ENCODE measurements at regions not wholly inside any gene's neighbourhood (a gene's known extent, or its start where the extent isn't known, plus 50 kb on each side); places are given as distances from the start of the nearest gene placed in this dataset.
A peak's percentile ranks its signal among the peaks of the same experiment; 100 is the strongest.
"Not testable (repeated sequence)": the region's sequence is repeated elsewhere in the genome, so short reads cannot be mapped to it uniquely, and the experiment has no call there.

DNA sequence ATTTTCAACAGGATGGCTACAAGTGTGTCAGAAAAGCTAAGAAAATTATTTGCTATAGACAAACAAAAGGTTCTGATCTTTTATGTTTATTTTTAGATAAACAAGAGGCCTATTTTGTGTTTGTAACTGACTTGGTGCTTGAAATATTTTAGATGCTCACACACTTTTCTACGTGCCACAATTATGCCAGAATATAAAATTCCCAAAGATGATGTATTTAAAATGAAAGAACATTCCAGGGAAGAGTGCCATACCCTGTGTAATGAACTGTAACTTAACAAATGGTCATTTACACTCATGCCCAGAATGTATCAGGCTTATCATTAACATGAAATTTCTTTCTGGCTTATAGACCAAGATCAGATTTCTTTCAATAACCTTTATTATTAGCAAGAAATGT is 144.9 kb upstream of the MTPN start:
- no peak for DNase-seq (ENCODE audit: low read depth in 2 of 2)

DNA sequence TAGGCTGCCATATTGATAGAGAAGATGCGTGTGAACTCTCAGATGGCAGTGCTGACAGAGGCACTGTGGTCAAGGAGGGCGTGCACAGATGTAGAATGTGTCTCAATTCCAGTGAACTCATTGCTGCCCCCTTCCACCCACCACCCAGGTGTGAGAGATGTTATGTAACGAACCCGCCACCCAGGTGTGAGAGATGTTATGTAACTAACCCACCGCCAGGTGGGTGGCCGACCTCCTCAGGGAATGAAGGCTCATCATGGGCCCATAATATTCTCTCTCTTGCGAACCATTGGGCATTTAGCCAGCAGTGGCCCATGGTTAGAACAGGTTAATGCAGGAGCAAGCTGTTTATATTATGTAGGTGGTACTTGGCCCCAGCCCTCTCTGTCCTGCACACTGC is 140.4 kb upstream of the MTPN start:
- no peak for DNase-seq (ENCODE audit: low read depth in 2 of 2)

DNA sequence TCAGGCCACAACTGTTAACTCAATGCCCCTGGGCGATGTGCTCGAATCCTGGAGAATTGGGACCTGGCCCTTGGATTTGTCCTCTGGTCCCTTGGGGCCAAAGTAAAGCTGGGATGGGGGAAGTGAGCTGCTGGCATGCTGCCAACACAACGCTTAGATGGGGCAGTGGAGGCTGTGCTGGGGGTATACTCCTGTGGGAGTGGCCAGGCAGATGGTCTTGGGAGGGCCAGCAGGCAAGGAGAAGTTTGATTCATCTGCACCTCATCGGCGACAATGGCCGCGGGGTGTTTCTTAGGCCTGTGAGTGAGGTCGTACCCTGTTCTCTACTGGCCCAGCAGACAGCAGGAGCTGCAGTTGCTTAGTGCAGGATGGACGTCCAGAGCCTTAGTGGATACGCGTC is 139.0 kb upstream of the MTPN start:
- no peak for DNase-seq (ENCODE audit: low read depth in 2 of 2)

DNA sequence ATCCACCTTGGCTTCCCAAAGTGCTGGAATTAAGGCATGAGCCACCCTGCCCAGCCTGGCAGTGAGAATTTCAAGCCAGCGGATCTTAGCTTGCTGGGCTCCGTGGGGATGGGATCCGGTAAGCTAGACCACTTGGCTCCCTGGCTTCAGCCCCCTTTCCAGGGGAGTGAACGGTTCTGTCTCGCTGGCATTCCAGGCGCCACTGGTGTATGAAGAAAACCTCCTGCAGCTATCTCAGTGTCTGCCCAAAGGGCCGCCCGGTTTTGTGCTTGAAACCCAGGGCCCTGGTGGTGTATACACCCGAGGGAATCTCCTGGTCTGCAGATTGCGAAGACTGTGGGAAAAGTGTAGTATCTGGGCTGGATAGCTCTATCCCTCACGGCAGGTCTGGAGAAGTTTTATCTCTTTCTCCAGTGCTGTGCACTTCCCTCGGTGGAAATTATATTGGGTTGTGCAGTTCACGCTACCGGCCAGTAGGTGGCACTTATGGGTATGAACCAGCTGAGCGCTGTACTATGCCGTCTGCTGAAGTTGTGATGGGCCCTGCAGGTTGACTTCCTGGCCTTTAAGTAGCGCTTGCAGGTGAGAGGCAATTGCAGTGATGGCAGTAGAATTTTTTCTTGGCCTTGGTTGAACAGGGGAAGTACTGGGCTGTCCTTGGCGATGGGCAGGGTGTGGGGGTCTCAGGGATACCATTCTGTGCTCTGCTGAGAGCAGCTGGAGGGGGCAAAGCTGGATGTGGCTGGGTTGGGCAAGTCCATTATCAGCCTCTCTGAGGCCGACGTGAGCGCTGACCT is 138.0 kb upstream of the MTPN start:
- DNase-seq (ENCODE audit: low read depth in 2 of 2): peak; percentile 0 to 2

GRCh38 chr7:136114467-136114866 is 137.3 kb upstream of the MTPN start:
- not testable (repeated sequence) for DNase-seq (ENCODE audit: low read depth in 2 of 2)

GRCh38 chr7:136109037-136109436 is 131.9 kb upstream of the MTPN start:
- DNase-seq (ENCODE audit: low read depth in 2 of 2): not testable (repeated sequence)

GRCh38 chr7:136105191-136105590 is 128.0 kb upstream of the MTPN start:
- no peak for DNase-seq (ENCODE audit: low read depth in 2 of 2)

DNA sequence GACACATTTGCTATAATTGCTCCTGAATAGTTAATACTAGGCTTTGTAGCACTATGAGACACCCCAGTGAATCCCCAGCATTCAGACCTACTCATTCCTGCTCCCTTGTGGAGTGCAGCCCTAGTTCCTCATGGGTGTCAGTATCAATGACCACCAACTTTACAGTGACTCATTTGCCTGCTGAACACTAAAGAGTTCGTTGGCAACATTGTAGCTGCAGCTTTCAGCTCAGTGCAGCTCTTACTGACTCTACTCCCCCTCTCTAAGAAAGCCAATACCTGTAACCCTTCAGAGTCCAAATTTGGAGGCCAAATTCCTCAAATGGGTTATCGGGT is 127.1 kb upstream of the MTPN start:
- no peak for DNase-seq (ENCODE audit: low read depth in 2 of 2)

GRCh38 chr7:136103545-136104268 is 126.5 kb upstream of the MTPN start:
- DNase-seq (ENCODE audit: low read depth in 2 of 2): no peak

DNA sequence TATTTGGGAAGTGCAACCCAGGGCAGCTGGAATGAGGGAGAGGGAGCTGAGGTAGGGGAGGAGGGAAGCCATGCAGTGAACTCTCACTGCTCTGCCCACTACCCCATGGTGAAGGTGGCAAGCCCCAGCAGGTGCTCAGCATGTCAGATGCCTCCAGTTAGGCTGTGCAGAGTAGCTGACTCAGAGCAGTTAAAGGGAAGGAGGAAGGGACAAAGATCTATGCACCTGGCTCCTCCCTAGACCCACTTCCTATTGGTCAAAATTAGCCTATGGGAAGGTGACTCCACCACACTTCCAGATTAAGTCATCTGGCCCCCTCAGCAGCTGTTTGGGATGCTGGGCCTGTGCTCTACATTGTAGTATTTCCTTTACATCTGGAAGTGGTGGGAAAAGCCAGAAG is 125.7 kb upstream of the MTPN start:
- DNase-seq (ENCODE audit: low read depth in 2 of 2): no peak

GRCh38 chr7:136092714-136093113 is 115.6 kb upstream of the MTPN start:
- DNase-seq (ENCODE audit: low read depth in 2 of 2): not testable (repeated sequence)

DNA sequence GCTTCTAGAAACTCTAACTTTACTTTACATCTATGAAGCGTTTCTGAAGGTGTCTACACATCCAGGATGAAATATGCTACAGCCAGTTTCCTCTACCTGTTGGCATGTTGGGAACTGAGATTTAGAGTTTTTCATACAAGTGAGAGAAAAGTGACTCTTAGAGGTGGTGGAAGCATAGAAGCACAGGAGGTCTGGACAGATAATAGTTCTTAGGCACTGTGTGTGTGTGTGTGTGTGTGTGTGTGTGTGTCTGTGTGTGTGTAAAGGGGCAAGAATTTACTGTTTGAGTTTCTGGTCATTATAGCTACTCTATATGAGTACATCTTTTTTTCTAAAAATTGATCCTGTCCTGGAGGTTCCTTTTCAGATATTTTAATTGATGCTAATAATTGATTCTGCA is 110.7 kb upstream of the MTPN start:
- DNase-seq (ENCODE audit: low read depth in 2 of 2): no peak

DNA sequence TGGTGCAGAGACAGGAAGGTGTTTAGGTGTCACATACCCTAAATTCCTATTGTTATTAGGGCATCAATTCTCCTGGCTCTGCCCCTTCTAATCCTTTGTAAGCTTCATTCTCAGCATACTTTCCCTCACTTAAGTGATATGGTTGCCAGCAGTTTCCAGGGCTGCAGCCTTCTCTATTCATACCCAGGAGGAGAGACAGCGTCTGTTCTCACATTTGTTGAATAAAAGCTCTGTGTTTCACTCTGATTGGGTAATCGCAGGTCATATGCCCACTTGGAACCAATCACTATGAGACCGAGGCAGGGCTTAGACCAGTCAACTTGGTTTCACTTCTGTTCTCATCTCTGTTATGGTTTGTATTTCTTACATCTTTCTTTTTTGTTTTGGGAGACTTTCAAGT is 109.6 kb upstream of the MTPN start:
- peak; percentile 54 to 56 for DNase-seq (ENCODE audit: low read depth in 2 of 2)

- DNase-seq (ENCODE audit: low read depth in 2 of 2): no peak
Observed at GRCh38 chr7:136079934-136080333, 102.8 kb upstream of the MTPN start.

DNA sequence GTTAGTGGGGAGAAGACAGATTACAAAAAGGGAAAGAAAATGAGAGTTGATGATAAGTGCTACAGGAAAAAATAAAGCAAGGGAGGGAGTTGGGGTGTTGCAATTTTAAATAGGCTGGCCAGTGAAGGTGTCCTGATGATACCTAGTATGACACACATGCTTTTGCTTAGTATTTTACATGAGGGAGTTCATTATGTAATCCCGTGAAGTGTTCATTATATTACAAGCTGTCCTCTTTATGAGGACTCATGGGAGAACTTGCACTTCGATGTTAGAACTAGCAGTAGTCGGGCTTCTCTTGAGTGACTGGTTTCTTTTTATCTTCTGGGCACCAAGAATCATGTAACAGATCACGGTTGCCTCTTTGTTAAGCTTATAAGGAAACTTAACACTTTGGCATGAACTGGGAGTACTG is 102.3 kb upstream of the MTPN start:
- no peak for DNase-seq (ENCODE audit: low read depth in 2 of 2)

GRCh38 chr7:136079066-136079465 is 101.9 kb upstream of the MTPN start:
- no peak for DNase-seq (ENCODE audit: low read depth in 2 of 2)

DNA sequence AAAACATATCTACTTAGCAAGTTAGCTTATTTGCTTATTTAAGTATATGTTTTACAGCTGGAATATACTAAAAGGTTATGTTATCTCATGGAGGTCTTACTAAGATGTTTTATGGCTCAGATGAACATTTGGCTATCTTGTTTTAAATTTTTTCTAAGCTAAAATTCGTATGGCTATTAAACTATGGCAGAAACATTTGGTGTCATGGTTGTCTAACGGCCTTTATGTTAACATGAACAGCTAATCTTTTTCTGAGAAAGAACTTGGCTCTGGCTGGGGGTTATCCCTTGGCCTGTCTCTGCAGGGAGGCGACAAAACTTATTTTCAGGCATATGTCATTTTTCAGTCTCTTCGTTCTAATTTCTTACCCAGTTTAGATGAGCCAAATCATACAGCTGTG is 101.5 kb upstream of the MTPN start:
- DNase-seq (ENCODE audit: low read depth in 2 of 2): no peak

DNA sequence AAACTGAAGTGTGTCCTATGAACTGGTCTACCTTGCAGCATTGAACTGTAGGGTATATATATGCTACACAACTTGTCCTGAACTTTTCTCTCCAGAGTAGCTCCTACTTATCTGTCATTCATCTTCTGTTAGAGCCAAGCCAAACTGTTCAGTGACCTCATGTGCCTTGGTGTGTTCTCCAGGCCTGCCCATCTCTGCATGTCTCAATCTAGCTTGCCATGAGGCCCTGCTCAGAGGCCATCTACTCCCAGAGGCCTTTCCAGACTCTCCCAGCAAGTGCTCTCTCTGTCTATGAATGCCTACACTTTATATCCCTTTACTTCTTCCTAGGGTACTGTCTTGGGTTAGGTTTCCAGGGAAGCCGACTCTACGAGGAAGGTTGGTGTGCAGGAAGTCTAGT is 99.8 kb upstream of the MTPN start:
- DNase-seq (ENCODE audit: low read depth in 2 of 2): no peak

DNA sequence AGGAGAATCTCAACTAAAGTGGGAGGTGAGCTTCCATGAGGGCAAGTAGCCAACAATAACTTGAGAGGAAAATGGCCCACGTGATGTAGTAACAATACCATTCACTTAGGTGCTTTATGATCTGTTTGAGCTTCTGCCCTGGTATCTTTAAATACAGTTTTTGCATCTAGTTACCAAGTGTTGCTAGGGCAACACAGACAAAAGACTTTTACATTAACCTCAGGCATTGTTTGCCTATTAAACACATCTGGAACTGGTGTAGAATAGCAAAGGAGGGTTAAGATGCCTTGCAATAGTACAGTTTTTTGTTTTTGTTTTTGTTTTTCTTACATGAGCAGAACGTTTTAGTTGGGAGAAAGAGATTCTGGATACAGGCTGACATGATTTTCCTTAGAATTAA is 97.7 kb upstream of the MTPN start:
- DNase-seq (ENCODE audit: low read depth in 2 of 2): no peak

GRCh38 chr7:136072447-136072846 is 95.3 kb upstream of the MTPN start:
- DNase-seq (ENCODE audit: low read depth in 2 of 2): no peak

- peak in 1 of 2 experiments; percentile 3 for DNase-seq (ENCODE audit: low read depth in 2 of 2)
Observed at GRCh38 chr7:136070736-136071505, 93.8 kb upstream of the MTPN start.

GRCh38 chr7:136069840-136070529 is 92.8 kb upstream of the MTPN start:
- DNase-seq (ENCODE audit: low read depth in 2 of 2): no peak
